ENCODE measurements at regions not wholly inside any gene's neighbourhood (a gene's known extent, or its start where the extent isn't known, plus 50 kb on each side); places are given as distances from the start of the nearest gene placed in this dataset.

DNA sequence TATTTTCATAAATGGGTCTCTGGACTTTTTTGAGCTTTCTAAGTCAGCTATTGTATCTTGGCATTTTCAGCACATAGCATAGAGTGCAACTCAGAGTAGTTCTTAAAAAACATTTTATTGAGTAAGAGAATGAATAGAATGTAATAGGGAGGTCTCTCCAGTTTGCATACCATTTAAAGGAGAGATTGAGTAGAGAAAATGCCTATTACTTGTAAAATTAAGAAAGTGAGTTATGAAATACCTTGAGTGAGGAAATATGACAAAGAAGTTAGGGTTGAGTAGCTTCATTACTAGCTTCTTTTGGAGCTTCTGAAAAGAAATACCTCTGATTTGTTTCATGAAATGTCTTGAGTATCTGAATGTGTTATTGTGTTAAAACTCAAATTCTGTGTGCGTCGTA lies 140.0 kb downstream of the AASDHPPT start:
- no peak for DNase-seq

DNA sequence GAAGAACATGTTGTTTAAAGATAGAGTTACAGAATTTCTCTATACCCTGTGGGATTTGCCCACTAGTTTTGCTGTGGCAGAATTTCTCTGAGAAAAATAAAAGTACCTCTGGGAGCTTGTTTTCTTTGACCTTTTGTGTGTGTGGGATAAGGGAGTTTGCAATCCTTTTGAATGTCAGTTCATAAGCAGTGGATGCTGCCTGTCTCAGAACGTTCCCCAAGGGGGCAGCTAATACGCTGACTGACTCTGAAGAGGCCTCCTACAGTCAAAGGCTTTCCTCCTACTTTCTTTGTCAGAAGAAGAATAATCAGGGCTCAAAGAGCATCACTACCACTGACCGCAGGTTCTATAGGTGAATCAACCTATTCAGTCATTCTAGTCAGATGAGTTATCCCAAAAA lies 140.6 kb downstream of the AASDHPPT start:
- no peak for DNase-seq

DNA sequence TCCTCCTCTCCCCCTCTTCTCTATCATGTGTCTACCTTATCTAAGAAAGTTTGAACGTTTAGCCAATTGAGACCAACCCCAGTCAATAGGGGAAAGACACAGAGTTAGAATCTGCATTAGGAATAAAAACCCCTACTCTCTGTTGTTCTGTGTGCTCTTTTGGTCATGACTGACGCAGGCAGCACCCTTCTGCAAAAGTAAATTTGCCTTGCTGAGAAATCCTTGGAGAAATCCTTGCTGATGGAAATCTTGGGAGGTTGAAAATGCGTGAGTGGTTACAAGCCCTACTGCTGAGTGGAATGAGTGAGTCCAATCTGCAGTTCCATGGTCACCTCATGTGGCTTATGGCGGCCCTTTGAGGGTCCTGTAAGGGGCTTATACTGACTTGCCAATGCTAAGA lies 145.2 kb downstream of the AASDHPPT start:
- DNase-seq = no peak

DNA sequence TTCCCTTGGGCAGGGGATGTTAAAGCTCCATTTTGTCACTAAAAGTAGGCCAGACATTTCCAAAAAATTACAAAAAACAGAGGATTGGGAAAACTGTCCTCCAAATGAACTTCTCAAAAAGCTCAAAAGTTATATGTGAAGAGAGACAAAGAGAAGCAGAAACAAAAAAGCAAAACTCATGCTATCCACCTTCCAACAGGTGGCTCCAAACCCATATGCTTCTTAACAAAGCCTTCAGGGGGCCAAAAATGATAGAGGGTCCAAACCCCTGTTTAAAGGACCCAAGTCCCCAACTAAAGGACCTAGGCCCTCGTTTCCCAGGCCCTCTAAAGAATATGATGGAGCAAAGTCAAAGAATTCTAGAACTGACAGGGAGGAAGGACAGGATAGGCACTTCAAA lies 146.7 kb downstream of the AASDHPPT start:
- no peak for DNase-seq

DNA sequence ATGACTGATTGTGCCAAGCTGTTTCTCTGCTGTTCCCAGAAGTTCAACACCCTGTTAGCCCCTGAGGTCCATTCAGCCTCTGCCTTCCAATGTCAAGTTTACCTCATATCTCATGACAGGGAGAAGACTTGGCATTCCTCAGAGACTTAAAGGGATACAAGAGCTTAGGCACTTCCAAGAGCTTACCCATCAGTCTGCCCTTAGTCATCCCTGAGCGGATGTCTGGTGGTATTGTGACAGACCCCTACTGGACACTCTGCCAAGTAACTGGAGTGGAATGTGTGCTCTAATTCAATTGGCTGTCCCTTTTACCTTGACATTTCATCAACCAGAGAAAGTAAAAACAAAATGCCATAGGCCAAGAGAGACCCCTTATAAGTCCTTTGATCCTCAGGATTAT lies 151.5 kb downstream of the AASDHPPT start:
- peak; percentile 8 for DNase-seq

DNA sequence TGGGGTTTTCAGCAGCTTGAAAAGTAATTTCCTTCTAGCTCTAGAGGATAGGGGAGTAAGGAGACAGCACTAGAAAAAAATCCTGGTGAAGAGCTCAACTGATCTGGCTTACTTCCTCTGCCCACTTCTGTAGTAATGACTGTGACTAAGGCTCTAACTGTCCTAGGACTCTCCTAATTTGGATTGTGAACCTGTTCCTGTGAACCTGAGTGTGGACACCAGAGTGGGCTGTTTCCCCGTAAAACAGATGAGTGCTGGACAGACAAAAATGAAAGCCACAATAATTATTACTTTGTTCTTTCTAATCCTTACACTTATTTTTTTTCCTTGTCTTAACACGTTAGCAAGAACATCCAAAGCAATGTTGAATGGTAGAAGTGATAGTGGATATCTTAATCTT lies 154.1 kb downstream of the AASDHPPT start:
- DNase-seq = peak; percentile 5

DNA sequence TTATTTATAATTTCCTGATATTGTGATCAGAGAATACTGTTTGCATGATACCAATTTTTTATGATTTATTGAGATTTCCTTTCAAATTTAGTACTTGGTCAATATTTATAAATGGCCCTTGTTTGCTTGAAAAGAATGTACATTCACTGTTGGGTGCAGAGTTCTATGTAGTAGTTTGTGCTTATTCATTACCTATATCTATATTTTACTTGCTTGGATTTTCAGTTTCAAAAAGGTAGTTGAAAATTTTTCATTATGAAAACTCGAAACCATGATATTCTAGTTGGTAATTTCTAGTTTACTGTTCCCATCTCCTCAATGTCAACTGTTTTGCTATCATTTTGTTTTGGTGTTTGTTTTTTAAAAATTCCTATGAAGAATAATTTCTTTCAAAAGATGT lies 155.7 kb downstream of the AASDHPPT start:
- DNase-seq = no peak

DNA sequence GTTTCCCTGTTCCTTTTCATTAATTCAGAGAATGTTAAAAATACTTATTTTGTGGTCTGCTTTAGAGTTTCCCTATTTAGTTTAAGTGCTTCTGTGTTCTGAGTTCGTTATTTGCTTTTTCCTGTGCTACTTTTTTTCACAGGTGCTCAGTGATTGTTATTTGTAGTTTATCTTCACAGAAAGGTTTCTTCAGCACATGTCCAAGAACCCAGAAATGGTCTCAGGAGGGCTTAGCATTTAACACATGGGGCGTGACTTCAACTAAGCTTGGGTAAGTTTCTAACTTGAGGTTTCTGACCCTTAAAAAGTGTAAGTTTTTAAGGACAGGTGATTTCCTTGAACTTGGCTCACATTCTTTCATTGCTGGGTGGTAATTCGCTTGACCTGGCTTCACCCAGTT lies 157.3 kb downstream of the AASDHPPT start:
- DNase-seq = no peak

DNA sequence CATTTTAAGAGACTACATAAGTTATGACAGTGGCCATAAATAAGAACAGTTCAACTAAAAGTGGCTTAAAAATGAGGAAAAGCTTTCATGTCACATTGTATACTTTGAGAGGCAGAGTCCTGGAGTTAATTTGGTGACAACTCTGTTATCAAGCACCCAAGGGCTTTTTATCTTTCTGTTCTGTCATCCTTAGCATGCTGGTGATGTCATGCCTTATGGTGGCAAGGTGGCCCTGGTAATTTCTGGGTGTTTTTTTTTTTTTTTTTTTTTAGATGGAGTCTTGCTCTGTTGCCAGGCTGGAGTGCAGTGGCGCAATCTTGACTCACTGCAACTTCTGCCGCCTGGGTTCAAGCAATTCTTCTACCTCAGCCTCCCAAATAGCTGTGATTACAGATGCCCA lies 158.8 kb downstream of the AASDHPPT start:
- DNase-seq = no peak

DNA sequence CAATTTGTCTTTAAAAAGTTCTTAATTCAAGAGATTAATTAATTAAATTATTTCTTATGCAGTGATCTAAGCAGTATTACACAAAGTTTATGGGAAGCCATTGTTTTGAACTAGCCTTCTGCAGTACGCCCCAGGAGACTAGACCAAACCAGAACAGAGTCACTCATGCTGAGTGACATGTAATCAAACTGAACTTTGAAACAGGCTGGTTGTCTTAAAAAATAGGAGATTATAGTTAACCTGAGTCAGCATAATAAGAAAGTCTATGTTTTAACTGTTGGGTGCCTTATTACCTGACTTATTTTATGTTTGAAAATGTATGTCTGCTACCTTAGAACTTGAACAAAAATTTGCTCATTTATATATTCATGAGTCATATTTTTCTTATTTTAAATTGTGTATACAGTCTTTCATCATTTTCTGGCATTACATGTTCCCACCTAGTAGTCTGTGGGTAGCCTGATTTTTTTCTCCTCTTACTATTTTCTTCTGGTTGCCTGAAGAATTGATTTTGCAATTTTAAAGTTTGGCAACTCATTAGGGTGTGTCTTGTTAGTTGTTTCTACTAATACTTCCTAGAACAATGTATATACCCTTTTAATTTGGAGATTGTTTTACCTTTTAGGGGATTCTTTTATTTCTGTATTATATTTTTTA lies 161.4 kb downstream of the AASDHPPT start:
- no peak for DNase-seq

DNA sequence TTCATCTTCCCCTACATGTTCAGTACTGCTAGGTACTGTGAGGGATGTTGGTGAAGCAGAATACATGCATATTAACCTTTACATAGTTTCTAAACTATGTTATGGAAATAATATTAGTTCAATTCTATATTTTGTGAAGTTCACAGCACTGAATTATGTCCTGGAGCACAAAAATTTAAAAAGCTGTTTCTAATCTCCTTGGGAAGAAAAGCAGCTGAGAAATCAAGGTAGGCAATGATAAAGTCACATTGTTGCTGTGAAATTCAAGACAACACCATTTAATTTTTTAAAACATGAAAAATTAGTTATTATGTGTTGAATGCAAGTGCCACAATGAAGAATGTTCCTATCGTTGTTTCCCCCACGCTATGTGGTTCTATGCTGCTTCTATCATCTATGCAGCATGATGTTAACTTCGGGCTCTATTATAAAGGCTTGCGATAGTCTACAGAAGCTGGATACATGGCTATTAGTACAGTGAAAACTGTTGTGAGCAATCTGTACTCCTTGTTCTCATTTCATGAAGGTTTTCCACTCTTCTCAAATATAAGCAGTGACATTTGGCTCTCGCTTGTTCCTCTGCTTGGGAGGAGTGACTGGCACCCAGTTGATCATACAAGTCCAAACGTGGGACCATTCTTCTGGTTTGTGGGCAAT lies 164.3 kb downstream of the AASDHPPT start:
- no peak for DNase-seq

DNA sequence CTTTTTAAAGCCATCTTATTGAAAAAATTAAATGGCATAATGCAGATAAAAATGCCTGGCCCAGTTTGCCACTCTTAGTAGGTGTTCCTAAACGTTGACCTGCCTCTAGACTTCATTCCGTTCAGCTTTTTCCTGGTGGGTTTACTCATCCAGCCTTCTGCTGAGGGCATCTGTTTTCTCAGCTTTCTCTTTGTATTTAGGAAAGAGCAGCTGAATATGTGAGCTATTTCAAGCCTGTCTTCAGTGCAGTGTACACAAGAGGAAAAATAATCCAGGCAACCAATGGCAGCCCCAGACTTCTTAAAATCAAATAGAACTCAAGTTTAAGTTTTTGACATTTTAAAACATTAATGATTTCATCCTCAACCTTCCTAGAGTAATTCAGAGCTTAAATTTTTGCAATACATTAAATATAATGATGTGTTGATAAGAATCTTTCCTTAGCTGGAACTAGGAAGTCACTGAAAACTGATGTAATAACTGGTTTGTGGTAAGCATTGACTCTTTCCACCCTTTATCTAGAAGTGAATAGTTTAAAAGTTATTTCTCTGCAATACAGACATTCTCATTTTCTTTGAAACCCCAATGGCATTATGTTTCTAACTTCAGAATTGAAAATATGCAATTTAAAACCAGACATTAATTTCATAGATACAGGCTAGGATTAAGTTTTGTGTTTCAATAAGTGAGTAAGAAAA lies 165.4 kb downstream of the AASDHPPT start:
- DNase-seq = no peak

DNA sequence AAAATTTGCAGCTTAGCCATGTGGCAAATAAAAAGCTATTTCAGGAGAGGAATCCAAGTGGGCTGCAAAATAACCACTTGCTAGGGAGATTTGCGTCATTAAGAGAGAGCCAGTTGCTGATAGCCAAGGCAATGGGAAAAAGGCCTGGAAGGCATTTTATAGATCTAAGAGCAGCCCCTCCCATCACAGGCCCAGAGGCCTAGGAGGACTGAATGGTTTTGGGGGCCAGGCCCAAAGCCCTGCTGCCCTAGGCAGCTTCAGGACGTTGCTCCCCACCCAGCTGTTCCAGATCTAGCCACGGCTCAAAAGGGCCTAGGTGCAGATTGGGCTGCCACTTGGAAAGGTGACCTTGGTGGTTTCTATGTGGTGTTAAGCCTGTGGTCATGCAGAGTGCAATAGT lies 169.0 kb downstream of the AASDHPPT start:
- DNase-seq = no peak

DNA sequence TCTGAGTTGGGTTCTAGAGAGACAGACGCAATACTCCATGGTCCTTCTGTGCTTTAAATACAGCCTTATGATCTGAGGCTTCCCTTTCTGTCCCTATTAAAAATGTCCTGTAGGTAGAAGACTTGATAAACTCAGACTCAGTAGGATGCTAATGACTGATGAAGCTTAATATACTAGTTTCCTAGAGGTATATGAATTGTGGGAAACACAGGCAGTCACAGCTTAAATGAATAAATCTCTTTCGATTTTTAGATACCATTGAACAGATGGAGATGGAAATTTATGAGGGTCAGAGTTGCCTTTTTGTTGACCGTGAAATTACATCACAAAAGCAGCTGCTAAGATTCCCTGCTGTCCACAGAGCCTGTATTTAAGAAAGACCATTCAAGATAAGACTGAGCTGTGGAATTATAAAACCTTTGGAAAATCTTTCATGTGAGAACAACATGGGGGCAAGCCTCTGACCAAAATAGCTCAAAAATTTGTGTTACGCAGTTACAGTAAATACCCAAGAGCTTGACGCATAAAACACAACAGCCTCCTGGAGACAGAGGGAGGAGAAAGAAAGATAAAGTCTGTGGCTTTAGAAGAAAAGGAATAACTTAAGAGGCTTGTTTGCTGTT lies 172.3 kb downstream of the AASDHPPT start:
- no peak for DNase-seq

DNA sequence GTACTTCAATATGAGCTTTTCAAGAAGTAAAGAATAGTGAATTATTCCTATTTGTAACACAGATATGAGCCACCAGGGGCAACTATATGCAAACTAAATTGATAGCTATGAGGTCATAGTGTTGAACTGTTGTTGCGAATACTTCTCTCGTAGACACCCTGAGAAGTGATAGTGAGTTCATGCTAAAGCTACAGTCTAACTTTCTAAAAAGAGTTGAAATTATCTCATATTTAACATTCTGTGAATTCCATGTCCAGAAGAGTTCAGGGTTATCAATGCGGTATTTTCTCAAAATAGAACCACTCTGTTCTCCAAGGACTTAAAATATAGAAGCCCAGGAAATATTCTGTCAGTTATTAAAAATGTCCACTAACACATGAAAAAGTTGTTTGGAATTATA lies 185.4 kb downstream of the AASDHPPT start:
- DNase-seq = no peak

DNA sequence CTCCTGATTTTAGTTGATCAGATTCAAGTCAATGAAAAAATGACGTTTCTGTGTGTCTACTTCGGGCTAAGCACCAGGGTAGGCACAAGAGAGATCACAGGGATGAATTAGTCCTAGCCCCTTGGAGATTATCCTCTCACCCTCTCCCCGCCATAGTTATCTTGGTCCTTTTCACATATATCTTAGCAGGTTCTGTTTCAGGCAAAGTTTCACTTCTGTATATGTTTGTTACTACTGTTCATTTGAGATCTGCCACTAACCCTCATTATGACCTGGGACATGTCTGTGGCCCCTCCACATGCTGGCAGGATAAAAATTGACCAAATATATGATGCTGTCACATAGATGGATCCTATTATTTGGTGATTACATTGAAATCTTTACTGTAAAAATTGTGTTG lies 186.1 kb downstream of the AASDHPPT start:
- no peak for DNase-seq

DNA sequence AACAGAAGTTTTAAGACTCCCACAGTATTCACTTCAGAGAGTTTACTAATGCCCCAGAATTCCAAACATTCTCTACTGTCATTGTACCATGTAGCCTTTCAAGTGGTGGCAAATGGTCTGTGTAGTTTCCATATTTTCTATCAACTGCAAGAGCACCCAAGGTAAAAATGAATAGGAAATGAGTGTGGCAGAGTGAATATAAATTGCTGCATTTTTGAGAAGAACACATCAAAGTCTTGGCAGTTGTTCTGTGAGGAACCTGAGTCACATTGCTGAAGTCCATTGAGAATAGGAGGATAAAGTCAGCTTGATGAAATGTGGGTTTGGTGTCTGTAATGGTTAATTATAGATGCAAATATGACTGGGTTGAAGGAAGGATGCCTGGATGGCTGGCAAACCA lies 193.6 kb downstream of the AASDHPPT start:
- DNase-seq = no peak

DNA sequence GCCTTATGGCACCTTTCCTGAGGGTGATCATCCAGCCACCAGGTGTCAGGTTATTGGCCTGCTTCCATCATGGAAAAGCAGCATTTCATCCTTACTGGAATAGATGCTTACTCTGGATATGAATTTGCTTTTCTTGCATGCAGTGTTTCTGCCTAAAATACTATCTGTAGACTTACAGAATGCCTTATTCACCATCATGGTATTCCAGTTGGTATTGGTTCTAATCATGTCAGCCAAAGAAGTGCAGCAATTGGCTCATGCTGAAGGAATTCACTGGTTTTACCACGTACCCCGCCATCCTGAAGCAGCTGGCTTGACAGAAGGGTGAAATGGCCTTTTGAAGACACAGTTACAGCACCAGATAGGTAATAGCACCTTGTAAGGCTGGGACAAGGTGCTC lies 194.2 kb downstream of the AASDHPPT start:
- peak; percentile 22 for DNase-seq

DNA sequence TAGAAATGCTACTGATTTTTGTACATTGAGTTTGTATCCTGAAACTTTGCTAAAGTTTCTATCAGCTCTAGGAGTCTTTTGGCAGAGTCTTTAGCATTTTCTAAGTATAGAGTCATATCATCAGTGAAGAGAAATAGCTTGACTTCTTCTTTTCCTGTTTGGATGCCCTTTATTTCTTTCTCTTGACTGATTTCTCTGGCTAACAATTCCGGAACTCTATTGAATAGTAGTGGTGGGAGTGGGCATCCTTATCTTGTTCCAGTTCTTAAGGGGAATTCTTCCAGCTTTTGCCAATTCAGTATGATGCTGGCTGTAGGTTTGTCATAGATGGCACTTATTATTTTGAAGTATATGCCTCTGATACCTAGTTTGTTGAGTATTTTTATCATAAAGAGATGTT lies 197.7 kb downstream of the AASDHPPT start:
- DNase-seq = no peak

DNA sequence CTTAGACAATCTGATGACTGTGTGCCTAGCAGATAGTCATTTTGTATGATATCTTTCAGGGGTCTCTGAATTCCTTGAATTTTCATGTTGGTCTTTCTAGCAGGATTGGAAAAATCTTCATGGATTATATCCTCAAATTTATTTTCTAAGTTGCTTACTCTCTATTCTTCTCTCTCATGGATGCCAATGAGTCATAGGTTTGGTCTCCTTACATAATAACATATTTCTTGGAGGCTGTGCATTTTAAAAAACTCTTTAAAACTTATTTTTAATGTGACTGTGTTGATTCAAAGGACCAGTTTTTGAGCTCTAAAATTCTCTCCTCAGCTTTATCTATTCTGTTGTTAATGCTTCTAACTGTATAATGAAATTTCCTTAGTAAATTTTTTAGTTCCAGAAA lies 198.7 kb downstream of the AASDHPPT start:
- peak; percentile 35 for DNase-seq

DNA sequence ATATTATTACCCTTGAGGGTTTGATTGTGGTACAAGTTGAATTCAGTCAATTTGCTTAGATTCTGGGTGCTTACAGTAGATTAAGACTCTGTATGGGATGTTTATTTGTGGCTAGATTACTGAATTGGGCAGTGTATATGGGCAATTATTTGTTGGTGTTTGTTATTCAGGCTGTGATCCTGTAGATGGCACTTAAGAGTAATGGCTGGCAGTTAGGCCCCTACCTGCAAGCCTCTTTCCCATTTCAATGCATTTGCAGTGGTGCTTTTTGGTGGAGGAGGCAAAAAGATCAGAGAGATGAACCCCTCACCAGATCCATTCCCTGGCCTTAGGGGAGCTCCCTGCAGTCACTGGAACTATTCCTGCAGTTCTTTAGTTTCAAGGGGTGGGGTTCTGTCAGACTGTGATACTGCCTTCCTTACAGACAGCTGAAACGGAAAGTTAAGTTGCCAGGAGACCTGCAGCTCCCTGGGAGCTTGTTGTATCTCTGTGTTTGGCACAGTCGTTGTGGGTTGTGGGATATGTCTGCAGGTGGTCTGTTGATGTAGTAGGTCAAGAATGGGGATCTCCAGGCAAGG lies 199.5 kb downstream of the AASDHPPT start:
- peak; percentile 4 for DNase-seq

DNA sequence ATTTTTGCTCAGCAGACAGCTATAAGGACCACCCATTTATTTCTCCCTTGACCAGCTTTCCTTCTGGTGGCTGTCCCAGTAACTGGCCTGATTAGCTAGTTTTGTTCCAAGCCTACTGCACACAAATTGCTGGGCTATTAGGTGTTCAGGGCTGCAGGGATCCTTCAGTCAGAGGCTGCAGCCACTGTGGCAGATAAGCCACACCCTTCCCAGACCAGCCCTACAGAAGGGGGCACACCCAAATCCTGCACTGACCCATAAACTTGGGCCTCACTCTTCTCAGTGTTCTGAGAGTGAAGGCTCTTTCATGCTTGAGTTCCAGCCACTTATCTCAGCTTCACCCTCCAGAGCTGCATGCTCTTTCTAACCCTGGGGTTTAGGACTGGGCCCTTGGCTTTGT lies 200.0 kb downstream of the AASDHPPT start:
- DNase-seq = no peak

DNA sequence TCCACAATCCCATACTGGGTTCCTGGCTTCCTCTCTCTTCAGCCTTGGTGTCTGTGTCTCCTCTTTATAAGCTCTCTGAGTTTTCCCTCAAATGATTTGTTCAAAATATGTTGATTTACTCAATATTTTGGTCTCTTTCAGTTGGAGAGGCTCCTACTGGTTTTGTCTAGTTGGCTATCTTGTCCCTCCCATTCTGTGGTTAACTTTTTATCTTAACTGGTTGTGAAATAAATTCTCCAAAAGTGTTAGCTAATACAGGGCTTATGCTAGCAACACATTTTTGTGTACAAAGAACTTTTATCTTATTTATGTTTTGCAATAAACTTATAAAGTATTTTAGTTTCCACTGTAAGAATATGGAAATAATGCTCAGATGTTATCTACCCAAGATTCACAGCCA lies 200.9 kb downstream of the AASDHPPT start:
- DNase-seq = no peak
